GM21825 (cell line): ENCODE measurements at regions not wholly inside any gene's neighbourhood (a gene's known extent, or its start where the extent isn't known, plus 50 kb on each side); places are given as distances from the start of the nearest gene placed in this dataset.

Source experiments
- ATAC-seq: cut with Tn5 transposase; IDR thresholded peaks from one replicate; pipeline ENCODE4 v1.9.1; 2021; ENCODE audit warnings: mild to moderate bottlenecking, moderate library complexity; ENCODE audit not compliant: unreplicated experiment

- no peak for ATAC-seq
Observed at GRCh38 chr1:221286399-221286798, 407.2 kb downstream of the HLX start.

DNA sequence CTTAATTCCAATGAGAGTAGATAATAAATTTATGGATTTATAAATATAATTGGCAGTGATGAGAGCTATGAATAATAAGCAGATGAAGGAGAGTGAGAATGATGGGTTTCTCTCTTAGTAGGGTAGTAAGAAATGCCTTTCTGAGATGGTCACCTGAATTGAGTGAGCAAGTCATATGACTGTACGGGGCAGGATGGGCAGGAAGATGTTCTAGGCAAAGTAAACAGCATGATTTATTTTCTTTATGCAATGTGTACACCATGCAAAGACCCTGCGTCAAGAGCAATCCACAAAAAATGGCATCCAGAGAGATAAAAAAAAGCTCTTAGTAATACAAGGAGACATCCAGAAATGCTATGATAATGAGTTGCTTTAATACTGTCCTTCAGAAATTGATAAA lies 409.9 kb downstream of the HLX start:
- no peak for ATAC-seq

DNA sequence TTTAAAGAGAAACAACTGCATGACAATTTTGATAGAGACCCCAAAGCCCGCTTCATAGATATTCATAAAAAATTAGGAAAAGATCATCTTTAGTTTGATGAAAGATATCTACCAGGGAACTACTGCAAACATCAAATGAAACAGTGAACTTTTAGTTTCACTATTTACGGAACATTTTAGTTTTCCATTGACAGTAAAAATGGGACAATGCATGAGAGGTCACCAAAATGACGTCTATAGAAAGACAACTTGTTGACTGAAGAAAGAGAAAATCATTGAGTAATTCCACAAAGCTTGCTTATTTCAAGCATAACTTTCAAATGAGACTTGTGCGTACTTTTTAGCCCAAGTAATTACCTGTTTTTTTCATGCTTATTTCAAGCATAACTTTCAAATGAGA lies 411.4 kb downstream of the HLX start:
- no peak for ATAC-seq

- ATAC-seq: no peak
Observed at GRCh38 chr1:221291113-221291512, 411.9 kb downstream of the HLX start.

- ATAC-seq: no peak
Observed at GRCh38 chr1:221292652-221293051, 413.4 kb downstream of the HLX start.

DNA sequence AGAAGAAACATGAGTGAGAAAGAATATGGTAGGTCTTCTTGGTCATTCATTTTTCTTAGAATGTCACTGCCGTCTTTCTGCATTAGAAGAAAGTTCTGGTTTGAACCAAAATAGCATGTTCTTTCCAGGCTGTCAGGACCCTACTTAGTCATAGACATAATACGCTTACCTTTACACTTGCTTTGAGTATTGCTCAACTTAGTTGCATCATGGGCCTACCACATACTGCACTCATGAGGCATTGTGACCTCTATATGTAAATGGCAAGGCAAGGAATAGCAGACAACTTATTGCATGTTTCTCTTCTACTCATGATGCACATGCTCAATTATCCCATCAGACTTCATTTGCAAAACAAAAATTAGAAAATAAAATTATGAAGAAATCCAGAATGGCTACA lies 415.0 kb downstream of the HLX start:
- no peak for ATAC-seq

DNA sequence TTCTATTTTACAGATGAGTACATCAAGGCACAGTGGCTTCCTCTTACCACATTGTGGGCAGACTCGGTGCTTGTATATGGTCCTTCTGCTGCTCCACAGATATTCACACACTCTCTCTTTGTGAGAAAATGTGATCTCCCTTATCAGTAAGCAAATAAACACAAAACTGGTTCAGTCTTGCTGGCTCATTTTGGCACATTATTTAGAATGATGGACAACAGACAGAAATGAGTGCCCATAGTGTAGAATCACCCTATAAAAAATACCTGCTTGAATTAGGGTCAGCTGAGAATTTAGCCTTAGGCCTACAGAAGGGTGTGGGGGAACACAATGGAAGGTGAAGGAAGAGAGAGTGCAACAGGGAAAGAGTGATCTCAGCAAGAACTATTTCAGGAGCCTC lies 423.1 kb downstream of the HLX start:
- no peak for ATAC-seq

DNA sequence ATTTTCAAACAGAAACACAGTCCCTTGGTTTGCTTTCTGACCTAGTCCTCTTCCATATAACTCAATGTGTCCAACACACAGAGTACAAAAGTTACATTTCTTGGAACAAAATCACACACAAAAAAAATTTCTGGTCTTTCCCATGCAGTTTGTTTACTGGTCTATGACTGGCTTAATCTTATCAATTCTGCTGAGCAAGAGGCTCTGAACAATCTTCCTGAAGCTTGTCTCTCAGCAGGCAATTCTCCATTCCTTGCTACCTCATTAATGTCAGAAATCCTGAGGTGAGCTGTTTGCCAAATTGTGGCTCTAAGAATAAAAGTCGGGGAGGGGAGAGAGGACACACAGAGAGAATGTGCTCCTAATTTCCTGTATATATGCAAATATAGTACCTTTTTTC lies 423.6 kb downstream of the HLX start:
- no peak for ATAC-seq

GRCh38 chr1:221303623-221304022 lies 424.4 kb downstream of the HLX start:
- no peak for ATAC-seq

GRCh38 chr1:221306239-221306638 lies 427.0 kb downstream of the HLX start:
- ATAC-seq: no peak

- no peak for ATAC-seq
Observed at GRCh38 chr1:221308534-221309511, 429.6 kb downstream of the HLX start.

GRCh38 chr1:221309723-221310122 lies 430.5 kb downstream of the HLX start:
- ATAC-seq: no peak

- ATAC-seq: no peak
Observed at GRCh38 chr1:221310180-221310579, 430.9 kb downstream of the HLX start.

DNA sequence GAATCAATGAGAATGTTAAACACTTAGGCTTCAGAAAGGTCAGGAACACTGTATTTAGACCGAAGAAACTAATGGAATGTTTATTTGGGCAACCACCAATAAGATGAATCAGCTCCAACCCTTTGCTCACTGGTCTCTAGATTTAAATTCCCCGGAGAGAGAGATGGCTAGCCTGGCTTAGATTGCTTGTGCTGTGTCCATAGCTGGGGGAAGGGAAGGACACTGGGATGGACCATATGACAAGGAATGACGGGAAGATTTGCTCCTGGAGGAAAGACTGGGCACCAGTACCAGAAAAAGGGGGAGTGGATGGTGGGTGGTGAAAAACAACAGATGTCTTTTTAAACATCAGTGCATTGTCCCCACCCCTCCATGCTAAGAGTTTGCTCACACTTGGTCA lies 426.6 kb downstream of the DUSP10 start:
- ATAC-seq: no peak

- no peak for ATAC-seq
Observed at GRCh38 chr1:221316491-221317056, 425.3 kb downstream of the DUSP10 start.

DNA sequence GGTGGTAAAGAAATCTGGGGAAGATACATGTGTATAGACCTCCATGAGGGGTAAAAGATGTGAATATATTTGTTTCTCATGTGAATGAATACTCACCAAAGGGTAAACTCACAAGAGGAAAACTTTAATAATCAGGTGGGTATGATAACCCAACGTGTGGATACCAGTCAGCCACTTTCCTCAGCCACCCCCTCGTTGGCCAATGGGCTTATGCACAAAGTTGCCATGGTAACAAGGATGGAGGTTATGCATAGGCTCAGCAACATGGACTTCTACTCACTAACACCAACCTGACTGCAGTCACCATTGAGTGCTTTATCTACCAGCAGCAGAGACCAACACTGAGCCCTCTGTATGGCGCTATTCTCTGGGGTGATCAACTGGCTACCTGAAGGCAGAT lies 424.4 kb downstream of the DUSP10 start:
- ATAC-seq: no peak

DNA sequence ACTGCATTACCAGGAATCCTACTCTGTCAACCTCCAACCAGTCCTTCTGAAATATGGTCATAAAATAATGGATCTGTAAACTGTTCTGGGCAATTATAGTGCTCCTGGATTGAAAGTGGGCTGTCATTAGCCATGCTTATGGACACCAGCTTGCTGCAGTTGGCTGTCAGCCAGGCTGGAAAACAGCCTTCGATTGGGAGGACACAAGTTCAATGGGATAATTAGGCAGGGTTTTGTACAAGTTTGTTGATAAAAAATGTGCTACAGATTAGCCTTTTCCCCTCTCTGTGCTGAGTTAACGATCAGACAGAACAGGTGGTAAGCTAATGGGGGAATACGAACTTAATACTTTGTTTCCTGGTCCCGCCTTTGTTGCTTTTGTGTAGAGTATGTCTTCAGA lies 413.9 kb downstream of the DUSP10 start:
- no peak for ATAC-seq

DNA sequence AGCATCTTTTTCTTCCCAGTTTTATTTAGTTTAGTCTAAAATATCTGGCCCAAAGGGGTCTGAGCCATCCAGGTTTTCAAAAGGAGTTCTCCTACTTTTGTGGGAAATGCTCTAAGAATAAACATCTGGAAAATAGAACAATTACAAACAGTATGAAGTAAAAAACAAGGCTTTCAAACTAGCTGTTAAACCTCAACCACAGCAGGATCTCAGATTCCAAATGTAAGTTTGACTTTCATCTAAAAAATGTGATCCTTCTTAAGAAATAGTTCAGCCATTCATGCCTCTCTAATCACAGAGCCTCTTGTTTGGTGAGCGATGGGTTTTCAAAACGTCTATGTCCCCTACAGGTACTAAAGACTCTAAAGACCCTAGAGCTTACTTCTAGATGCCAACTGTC lies 413.5 kb downstream of the DUSP10 start:
- ATAC-seq: no peak

- no peak for ATAC-seq
Observed at GRCh38 chr1:221331273-221332183, 410.4 kb downstream of the DUSP10 start.

- ATAC-seq: no peak
Observed at GRCh38 chr1:221334062-221334461, 407.8 kb downstream of the DUSP10 start.
